ENCODE measurements at regions not wholly inside any gene's neighbourhood (a gene's known extent, or its start where the extent isn't known, plus 50 kb on each side); places are given as distances from the start of the nearest gene placed in this dataset.
"Not testable (repeated sequence)": the region's sequence is repeated elsewhere in the genome, so short reads cannot be mapped to it uniquely, and the experiment has no call there.

- no peak for DNase-seq (ENCODE audit: low spot score)
These were observed 807.7 kb upstream of the ZWINT start for GRCh38 chr10:57168611-57169240.

GRCh38 chr10:57165671-57166070 is 804.6 kb upstream of the ZWINT start:
- no peak for DNase-seq (ENCODE audit: low spot score)

DNA sequence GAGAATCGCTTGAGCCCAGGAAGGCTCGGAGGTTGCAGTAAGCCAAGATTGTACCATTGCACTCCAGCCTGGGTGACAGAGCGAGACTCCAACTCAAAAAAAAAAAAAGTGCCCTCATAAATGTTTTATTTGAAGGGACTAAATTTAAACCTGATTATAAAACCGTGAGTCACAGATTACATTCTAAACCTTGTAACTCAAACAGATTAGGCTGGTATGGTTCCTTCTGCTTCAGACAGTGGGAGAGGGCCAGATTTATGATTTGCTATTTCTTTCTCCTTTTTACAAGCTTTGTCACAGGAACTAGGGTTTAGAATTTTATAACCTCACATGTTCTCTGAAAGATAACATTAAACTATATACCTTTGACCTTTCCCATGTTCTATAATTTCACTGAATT is 801.2 kb upstream of the ZWINT start:
- DNase-seq (ENCODE audit: low spot score) = no peak

DNA sequence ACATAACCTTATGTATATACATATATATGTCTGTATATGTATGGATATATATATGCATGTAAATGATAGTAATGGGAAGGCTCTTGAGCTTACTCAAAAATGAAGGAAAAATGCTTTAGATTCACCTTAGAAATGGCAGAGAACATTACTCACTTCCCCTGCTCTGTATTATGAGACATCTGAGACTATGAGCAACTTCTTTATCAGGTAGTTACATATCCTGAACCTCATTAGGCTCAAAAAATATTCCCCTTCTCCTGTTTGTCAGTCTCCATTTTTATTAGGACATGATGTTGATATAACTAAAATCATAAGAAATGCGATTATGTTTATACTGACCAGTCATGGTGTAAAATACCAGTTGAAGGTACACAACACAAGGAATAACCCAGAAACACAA is 800.1 kb upstream of the ZWINT start:
- DNase-seq (ENCODE audit: low spot score) = no peak

DNA sequence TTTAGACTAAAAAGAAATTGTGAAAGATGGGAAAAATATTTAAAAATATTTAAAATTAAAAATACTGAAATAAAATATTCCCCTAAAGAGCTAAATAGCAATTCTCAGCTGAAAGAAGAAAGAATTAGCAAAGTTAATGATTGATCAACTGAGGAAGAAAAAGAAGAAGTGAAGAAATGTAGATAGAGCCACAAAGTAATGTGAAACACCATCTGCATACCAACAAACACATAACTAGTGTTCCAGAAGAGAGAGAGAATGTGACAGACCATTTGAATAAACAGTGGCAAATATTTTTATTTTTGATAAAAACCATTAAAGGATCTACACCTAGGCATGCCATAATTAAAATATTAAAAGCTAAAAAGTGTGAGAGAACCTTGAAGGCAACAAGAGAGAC is 784.5 kb upstream of the ZWINT start:
- DNase-seq (ENCODE audit: low spot score) = no peak

DNA sequence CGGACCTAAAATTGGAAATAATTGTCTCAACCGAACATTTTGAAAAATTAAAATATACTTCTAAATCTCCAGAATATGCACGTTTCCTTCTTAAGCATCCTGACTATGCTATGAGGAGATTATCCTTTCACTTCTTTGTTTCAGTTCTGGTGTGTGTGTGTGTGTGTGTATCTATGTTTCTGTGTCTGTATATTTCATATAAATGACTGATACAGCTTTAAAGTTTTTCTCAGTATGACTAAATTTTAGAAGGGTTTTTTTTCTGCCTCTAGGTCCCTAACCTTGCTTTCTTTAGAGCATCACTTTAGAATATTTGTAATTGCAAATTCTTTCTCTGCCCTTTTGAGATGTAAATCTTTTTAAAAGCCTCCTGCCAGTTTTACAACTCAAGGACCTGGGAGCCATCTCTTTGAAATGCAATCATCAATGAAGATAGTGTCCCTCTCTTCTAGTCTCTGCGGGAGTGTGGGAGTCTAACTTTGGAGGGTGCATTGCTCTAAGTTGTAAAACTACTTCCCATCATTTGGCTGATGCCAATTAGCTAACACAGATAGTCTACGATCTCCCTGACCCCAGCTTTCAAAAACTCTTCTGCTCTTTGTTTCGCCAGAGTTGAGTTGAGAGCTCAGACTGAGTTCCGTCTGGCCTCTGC is 782.0 kb upstream of the ZWINT start:
- DNase-seq (ENCODE audit: low spot score) = no peak

DNA sequence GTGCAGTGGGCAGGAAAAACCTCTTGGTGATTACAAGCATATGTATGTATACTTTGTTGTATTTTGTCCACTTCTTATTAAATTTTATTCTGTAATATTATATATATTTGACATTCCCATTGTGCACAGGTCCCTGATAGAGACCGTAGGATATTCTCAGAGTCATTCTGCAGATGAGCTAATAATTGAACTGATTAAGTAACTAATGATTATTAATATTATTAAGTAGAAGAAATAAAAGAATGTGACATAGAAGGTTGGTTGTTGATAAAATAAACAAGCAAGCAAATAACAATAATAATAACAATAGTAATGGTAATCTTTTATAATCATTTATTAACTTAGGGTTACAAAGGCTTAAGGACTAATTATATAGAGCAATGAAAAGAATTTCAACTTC is 780.6 kb upstream of the ZWINT start:
- DNase-seq (ENCODE audit: low spot score) = no peak

GRCh38 chr10:57119684-57120083 is 758.6 kb upstream of the ZWINT start:
- no peak for DNase-seq (ENCODE audit: low spot score)

GRCh38 chr10:57113545-57113944 is 752.5 kb upstream of the ZWINT start:
- no peak for DNase-seq (ENCODE audit: low spot score)

GRCh38 chr10:57102236-57102635 is 741.2 kb upstream of the ZWINT start:
- DNase-seq (ENCODE audit: low spot score) = no peak

GRCh38 chr10:57098146-57098545 is 737.1 kb upstream of the ZWINT start:
- DNase-seq (ENCODE audit: low spot score) = no peak

DNA sequence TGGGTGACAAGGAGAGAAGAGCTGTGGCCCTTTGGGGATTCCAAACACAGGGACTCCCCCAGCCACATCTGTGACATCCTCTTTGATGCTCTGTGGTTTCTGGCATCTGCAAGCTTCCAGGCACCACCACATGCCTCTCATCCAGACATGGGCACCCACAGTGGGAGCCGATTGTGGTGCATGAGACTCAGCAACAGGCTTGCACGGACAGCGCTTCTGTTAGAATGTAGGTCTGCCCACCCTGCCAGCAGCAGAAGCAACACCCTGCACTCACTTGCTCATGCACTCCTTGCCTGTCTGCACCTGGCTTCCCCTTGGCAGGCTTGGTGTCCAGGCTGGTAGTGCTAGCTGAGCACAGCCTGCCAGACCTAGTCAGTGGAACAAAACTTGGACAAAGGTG is 735.0 kb upstream of the ZWINT start:
- DNase-seq (ENCODE audit: low spot score) = no peak

DNA sequence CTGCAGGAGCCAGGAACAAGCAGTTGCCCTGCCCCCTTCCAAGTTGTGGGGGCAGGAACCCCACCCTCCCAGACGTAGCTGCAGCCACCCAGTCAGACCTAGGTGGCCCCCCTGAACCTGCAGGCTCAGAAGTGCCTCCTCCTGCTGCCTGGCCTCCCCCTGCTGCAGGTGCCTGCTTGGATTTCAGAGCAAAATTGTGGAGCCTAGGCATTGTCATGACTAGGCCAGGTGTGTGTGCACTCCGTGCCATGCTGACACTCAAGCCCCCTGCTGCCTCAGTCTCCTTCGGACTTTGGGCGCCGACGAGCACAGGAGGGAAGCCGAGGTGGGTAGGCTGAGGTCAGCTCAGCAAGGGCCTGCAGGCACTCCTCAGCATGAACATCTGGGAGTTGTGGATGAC is 733.9 kb upstream of the ZWINT start:
- DNase-seq (ENCODE audit: low spot score) = no peak

DNA sequence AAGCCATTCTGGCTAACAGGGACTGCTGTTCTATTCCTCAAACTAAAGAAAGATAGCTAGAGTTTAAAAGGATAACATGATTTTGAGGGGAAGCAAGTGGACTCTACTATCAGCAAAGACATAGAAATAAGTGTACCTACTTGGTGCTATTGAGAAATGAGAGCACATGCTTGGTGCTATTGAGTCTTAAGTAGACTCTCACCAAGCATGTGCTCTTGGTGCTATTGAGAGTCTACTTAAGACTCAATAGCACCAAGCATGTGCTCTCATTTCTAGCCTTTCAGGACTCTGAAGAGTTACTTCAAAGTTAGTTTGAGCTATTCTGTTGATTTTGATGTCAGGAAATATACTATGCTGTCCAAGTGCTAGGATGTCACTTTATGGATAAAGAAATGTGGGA is 733.0 kb upstream of the ZWINT start:
- DNase-seq (ENCODE audit: low spot score) = no peak

- DNase-seq (ENCODE audit: low spot score) = no peak
These were observed 692.5 kb upstream of the ZWINT start for GRCh38 chr10:57053530-57053929.

- DNase-seq (ENCODE audit: low spot score) = no peak
These were observed 688.0 kb upstream of the ZWINT start for GRCh38 chr10:57049096-57049495.

- no peak for DNase-seq (ENCODE audit: low spot score)
These were observed 677.5 kb upstream of the ZWINT start for GRCh38 chr10:57038531-57038930.

DNA sequence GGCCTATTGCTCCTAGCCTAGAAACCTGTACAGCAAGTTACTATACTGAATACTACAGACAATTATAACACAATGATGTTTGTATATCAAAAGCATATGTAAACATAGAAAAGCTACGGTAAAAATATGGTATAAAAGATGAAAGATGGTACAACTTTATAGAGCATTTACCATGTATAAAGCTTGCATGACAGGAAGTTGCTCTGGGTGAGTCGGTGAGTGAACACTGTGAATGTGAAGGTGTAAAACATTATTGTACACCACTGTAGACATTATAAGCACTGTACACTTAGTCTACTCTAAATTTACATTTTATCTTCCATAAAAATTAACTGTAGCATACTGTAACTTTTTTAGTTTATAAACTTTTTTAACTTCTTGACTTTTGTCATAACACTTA is 674.3 kb upstream of the ZWINT start:
- DNase-seq (ENCODE audit: low spot score) = no peak

DNA sequence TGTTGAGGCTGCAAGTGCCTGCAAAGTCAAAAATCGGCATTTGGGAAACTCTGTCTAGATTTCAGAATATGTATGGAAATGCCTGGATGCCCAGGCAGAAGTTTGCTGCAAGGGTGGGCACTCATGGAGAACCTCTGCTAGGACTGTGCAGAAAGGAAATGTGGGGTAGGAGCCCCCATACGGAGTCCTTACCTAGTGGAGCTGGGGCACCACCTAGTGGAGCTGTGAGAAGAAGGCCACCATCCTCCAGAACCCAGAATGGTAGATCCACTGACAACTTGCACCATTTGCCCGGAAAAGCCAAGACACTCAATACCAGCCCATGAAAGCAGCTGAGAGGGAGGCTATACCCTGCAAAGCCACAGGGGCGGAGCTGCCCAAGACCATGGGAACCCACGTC is 671.2 kb upstream of the ZWINT start:
- not testable (repeated sequence) for DNase-seq (ENCODE audit: low spot score)

GRCh38 chr10:57031346-57031745 is 670.3 kb upstream of the ZWINT start:
- DNase-seq (ENCODE audit: low spot score) = no peak

DNA sequence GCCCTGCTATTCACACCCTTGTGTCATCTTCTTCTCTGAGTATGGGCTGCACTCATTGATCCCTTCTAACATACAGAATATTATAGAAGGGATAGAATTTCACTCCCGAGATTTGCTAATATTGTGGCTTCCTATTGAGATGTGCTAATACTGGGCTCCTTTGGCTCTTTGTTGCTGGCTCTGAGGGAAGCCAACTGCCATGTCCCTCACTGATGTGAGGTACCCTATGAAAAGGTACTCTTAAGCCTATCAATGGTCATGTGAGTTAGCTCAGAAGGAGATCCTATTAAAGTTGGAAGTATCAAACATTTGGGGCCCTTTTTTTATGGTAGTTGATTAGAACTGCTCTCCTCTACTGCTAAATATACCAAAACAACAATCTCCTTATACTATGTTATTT is 665.2 kb upstream of the ZWINT start:
- no peak for DNase-seq (ENCODE audit: low spot score)

DNA sequence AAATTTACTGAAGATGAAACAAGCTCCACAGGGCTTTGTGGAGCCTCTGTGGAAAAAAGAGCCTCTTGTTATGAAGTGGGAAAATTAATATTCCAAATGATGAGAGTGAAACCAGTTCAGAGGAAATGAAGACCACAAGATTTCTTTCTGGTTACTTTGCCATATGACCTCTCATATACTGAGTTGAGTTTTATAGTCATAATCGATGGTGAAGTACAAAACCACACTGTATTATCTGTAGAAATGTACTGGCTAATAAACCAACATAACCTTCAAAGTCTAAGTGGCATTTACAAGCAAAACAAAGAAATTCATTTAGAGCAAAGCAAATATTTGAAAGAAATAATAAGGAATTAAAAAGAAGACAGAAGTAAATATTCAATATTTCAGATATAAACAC is 662.6 kb upstream of the ZWINT start:
- no peak for DNase-seq (ENCODE audit: low spot score)

GRCh38 chr10:57018452-57018851 is 657.4 kb upstream of the ZWINT start:
- DNase-seq (ENCODE audit: low spot score) = no peak

GRCh38 chr10:57017356-57018037 is 656.4 kb upstream of the ZWINT start:
- no peak for DNase-seq (ENCODE audit: low spot score)
